Body of pancreas (tissue), 4 donors: ENCODE measurements at regions not wholly inside any gene's neighbourhood (a gene's known extent, or its start where the extent isn't known, plus 50 kb on each side); places are given as distances from the start of the nearest gene placed in this dataset.

ENCODE experiments used
- POLR2A ChIP-seq, 3 donors: fragments of 450-650 bp; IDR thresholded peaks; one replicate each; pipeline ENCODE4 v1.6.1; 2016; ENCODE audit warnings: antibody characterized with exemption in 3 of 3, mild to moderate bottlenecking in 2 of 3
- TF ChIP-seq, protein P1 (sequence below), 7 experiments: fragments of 450-650 bp in 4 of 7; fragments of 200-600 bp in 3 of 7; sonication (generic) in 3 of 7; IDR thresholded peaks; one replicate each; pipeline ENCODE4 v1.5.1; 2016 to 2019; ENCODE audit warnings: antibody characterized with exemption in 7 of 7

DNA sequence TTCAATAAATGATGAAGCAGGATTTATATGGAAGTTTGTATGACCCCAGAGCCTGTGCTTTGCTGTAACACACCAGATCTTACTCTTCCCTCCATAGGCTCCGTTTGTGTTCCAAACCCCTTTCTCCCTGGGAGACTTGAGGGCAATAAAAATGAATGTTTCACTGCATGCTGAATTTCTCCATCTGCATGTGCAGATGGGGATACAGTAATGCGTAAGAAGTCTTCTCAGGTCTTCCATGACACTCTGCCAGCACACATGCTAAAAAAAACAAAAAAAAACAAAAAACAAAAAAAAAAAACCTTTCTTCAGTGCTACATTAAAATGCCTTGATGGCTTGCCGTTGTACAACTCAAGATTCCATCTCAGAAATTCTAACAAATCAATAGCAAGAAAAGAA lies 170.2 kb upstream of the ANKFN1 start:
- TF ChIP-seq, protein P1, sequence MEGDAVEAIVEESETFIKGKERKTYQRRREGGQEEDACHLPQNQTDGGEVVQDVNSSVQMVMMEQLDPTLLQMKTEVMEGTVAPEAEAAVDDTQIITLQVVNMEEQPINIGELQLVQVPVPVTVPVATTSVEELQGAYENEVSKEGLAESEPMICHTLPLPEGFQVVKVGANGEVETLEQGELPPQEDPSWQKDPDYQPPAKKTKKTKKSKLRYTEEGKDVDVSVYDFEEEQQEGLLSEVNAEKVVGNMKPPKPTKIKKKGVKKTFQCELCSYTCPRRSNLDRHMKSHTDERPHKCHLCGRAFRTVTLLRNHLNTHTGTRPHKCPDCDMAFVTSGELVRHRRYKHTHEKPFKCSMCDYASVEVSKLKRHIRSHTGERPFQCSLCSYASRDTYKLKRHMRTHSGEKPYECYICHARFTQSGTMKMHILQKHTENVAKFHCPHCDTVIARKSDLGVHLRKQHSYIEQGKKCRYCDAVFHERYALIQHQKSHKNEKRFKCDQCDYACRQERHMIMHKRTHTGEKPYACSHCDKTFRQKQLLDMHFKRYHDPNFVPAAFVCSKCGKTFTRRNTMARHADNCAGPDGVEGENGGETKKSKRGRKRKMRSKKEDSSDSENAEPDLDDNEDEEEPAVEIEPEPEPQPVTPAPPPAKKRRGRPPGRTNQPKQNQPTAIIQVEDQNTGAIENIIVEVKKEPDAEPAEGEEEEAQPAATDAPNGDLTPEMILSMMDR (IDR thresholded peaks at IDR 0.05) = no peak
- TF ChIP-seq POLR2A (IDR thresholded peaks at IDR 0.05) = no peak
